ENCODE measurements at regions not wholly inside any gene's neighbourhood (a gene's known extent, or its start where the extent isn't known, plus 50 kb on each side); places are given as distances from the start of the nearest gene placed in this dataset.

DNA sequence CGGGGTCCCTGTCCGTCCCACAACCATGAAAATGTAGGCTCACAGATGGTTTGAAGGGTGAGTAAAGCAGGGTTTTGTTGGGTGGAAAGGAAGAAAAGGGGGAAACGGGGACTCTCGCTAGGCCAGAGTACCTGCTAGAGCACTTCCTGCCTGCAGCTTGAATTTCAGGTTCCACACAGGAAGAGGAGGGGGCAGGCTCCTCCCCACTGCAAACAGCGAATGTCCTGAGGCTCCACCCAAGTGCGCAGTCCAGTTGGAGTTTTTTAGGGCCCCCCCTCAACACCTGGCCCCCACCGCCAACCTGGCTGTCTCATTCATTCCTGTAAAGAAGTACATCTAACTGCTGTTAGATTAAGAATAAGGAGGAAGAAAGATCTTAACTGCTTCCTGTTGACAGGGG lies 414.7 kb downstream of the SH2D4B start:
- BruUV-seq (replicated peaks): no TSS peak
- Histone ChIP-seq H4K20me1 (ENCODE audit: insufficient read depth, low read length) (no peaks in the 10 kb centered on the region), H3K79me2 (ENCODE audit: insufficient read depth, low read length) (no peaks in the 10 kb centered on the region), H3K4me1 (ENCODE audit: insufficient read depth, low read length) (no peaks in the 10 kb centered on the region), H2AFZ (ENCODE audit: low read length) (no peak overlapping the region), H3K9ac (ENCODE audit: insufficient read depth, low read depth, low read length) (no peak overlapping the region), H3K4me2 (ENCODE audit: low read depth, low read length) (no peak overlapping the region), H3K9me3 (ENCODE audit: low read length) (no peaks in the 10 kb centered on the region), H3K36me3 (replicated peaks in 1 of 2; ENCODE audit: control insufficient read depth in 1 of 2, insufficient read depth in 2 of 2, low read length in 2 of 2) (no peaks in the 10 kb centered on the region), H3K27me3 (ENCODE audit: control insufficient read depth in 1 of 2, insufficient read depth in 2 of 2, low read length in 2 of 2) (no peaks in the 10 kb centered on the region), H3K4me3 (replicated peaks in 1 of 3; ENCODE audit: insufficient read depth in 1 of 3, low read depth in 2 of 3, low read length in 3 of 3) (no peak overlapping the region), H3K27ac (ENCODE audit: extremely low read length, insufficient read depth, low read length) (no peak overlapping the region)
- in situ Hi-C loops (cut with HindIII; ENCODE audit: extremely low pct_ligation_motif_present, low pct_unique_long_range_greater_than_20kb) (no loop called here), intact Hi-C loops (cut with micrococcal nuclease; ENCODE audit: unreplicated experiment) (no loop called here)
- no peak for ATAC-seq
- no peak for DNase-seq (ENCODE audit: low spot score)
- no peak for TF ChIP-seq GABPA (IDR thresholded peaks at IDR 0.05; ENCODE audit: low read depth, low read length)
- TF ChIP-seq GABPA (CRISPR knock-in tag; IDR thresholded peaks at IDR 0.05; ENCODE audit: low read depth): peak; percentile 44; the same call in 1 of the 2 replicates
- no peak for TF ChIP-seq ZNF224 (CRISPR knock-in tag; IDR thresholded peaks at IDR 0.05)
- CTCF ChIA-PET (ENCODE audit: low intra/inter-chr PET ratio, low total read pairs): no interaction called here
- no peak for FAIRE-seq
- 46% methylated on average over 6 of the region's 7 CpGs for WGBS (ENCODE audit: low lambda C conversion rate)
- POLR2A ChIA-PET: no interaction called here

DNA sequence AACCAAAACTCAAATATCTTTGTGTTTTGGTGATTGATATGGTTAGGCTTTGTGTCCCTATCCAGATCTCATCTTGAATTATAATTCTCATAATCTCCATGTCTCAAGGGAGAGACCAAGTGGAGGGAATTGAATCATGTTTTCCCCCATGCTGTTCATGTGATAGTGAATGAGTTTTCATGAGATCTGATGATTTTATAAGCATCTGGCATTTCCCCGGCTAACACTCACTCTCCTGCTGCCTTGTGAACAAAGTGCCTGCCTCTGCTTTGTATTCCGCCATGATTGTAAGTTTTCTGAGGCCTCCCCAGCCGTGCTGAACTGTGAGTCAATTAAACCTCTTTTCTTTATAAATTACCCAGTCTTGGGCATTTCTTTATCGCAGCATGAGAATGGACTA lies 419.5 kb downstream of the SH2D4B start:
- 13% methylated on average over 4 of the region's 4 CpGs for WGBS (ENCODE audit: low lambda C conversion rate)
- Histone ChIP-seq H3K27ac (ENCODE audit: extremely low read length, insufficient read depth, low read length) (no peak overlapping the region), H3K9ac (ENCODE audit: insufficient read depth, low read depth, low read length) (no peak overlapping the region), H3K36me3 (replicated peaks in 1 of 2; ENCODE audit: control insufficient read depth in 1 of 2, insufficient read depth in 2 of 2, low read length in 2 of 2) (no peaks in the 10 kb centered on the region), H3K79me2 (ENCODE audit: insufficient read depth, low read length) (no peaks in the 10 kb centered on the region), H2AFZ (ENCODE audit: low read length) (no peak overlapping the region), H3K4me3 (replicated peaks in 1 of 3; ENCODE audit: insufficient read depth in 1 of 3, low read depth in 2 of 3, low read length in 3 of 3) (no peak overlapping the region), H4K20me1 (ENCODE audit: insufficient read depth, low read length) (no peaks in the 10 kb centered on the region), H3K4me1 (ENCODE audit: insufficient read depth, low read length) (no peaks in the 10 kb centered on the region), H3K27me3 (ENCODE audit: control insufficient read depth in 1 of 2, insufficient read depth in 2 of 2, low read length in 2 of 2) (no peaks in the 10 kb centered on the region), H3K4me2 (ENCODE audit: low read depth, low read length) (no peak overlapping the region), H3K9me3 (ENCODE audit: low read length) (no peaks in the 10 kb centered on the region)
- DNase-seq (ENCODE audit: low spot score) (no peak), ATAC-seq (no peak), FAIRE-seq (no peak)
- intact Hi-C loops (cut with micrococcal nuclease; ENCODE audit: unreplicated experiment) (no loop called here), in situ Hi-C loops (cut with HindIII; ENCODE audit: extremely low pct_ligation_motif_present, low pct_unique_long_range_greater_than_20kb) (no loop called here)
- no TSS peak for BruUV-seq (replicated peaks)
- CTCF ChIA-PET (ENCODE audit: low intra/inter-chr PET ratio, low total read pairs): no interaction called here
- TF ChIP-seq SIN3B (IDR thresholded peaks at IDR 0.05; ENCODE audit: low read length): no peak
- TF ChIP-seq JUND (CRISPR knock-in tag; IDR thresholded peaks at IDR 0.05): no peak
- no peak for TF ChIP-seq IRX3 (CRISPR knock-in tag; IDR thresholded peaks at IDR 0.05; ENCODE audit: borderline replicate concordance, low read depth)
- no peak for TF ChIP-seq FOXC1 (CRISPR knock-in tag; IDR thresholded peaks at IDR 0.05; ENCODE audit: borderline replicate concordance)
- no peak for TF ChIP-seq TMF1 (CRISPR knock-in tag; IDR thresholded peaks at IDR 0.05; ENCODE audit: low read depth)
- no peak for TF ChIP-seq CBX5 (CRISPR knock-in tag; IDR thresholded peaks at IDR 0.05; ENCODE audit: borderline replicate concordance)
- TF ChIP-seq CCAR2 (optimal IDR thresholded peaks at IDR 0.05; ENCODE audit: low read depth, low read length): no peak
- POLR2A ChIA-PET: no interaction called here

Data from HepG2 (cell line).